ENCODE measurements at regions not wholly inside any gene's neighbourhood (a gene's known extent, or its start where the extent isn't known, plus 50 kb on each side); places are given as distances from the start of the nearest gene placed in this dataset.

DNA sequence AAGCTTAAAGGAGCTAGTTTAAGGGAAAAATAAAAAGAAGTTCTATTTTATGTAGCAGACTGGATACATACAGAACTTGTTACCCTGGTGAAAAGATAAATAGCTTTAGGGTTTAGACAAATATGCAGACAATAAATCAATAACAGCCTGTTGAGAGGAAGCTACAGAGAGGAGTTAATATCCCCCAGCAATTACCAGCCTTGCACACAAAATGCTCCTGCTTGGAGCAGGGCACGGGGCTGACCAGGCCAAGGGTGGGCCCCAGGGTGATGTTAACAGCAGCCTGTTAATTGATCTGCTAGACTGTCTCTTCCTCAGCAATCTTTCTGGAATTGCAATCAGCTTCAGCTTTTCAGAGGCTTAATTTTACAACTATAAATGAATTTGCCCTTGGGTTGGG lies 125.1 kb upstream of the SOX4 start:
- TF ChIP-seq, protein P1, sequence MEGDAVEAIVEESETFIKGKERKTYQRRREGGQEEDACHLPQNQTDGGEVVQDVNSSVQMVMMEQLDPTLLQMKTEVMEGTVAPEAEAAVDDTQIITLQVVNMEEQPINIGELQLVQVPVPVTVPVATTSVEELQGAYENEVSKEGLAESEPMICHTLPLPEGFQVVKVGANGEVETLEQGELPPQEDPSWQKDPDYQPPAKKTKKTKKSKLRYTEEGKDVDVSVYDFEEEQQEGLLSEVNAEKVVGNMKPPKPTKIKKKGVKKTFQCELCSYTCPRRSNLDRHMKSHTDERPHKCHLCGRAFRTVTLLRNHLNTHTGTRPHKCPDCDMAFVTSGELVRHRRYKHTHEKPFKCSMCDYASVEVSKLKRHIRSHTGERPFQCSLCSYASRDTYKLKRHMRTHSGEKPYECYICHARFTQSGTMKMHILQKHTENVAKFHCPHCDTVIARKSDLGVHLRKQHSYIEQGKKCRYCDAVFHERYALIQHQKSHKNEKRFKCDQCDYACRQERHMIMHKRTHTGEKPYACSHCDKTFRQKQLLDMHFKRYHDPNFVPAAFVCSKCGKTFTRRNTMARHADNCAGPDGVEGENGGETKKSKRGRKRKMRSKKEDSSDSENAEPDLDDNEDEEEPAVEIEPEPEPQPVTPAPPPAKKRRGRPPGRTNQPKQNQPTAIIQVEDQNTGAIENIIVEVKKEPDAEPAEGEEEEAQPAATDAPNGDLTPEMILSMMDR (IDR thresholded peaks at IDR 0.05) = no peak
- no peak for TF ChIP-seq POLR2AphosphoS5 (IDR thresholded peaks at IDR 0.05)
- TF ChIP-seq POLR2A (IDR thresholded peaks at IDR 0.05) = no peak
